ENCODE measurements at regions not wholly inside any gene's neighbourhood (a gene's known extent, or its start where the extent isn't known, plus 50 kb on each side); places are given as distances from the start of the nearest gene placed in this dataset.

DNA sequence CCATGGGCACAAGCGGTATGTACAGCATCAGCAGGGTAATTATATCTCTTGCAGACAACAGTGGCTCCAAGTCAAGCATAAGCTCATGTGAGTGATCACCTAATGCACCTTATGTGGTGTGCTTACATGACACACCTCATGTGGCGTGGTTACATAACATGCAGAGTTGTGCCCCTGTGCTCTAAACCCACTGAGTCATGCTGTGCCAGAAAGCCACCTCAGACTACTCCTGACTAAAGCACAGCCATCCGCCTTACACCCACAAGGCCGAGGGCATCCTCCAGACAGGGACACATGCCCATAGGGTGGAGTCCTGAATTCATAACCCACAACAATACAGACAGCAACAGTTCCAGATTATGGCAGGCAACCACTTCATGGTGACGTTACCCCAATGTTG, 163.7 kb upstream of the SLC30A5 start:
- TF ChIP-seq EZH2 (IDR thresholded peaks at IDR 0.05; ENCODE audit: borderline replicate concordance, low read length) = no peak
- TF ChIP-seq, protein P1, sequence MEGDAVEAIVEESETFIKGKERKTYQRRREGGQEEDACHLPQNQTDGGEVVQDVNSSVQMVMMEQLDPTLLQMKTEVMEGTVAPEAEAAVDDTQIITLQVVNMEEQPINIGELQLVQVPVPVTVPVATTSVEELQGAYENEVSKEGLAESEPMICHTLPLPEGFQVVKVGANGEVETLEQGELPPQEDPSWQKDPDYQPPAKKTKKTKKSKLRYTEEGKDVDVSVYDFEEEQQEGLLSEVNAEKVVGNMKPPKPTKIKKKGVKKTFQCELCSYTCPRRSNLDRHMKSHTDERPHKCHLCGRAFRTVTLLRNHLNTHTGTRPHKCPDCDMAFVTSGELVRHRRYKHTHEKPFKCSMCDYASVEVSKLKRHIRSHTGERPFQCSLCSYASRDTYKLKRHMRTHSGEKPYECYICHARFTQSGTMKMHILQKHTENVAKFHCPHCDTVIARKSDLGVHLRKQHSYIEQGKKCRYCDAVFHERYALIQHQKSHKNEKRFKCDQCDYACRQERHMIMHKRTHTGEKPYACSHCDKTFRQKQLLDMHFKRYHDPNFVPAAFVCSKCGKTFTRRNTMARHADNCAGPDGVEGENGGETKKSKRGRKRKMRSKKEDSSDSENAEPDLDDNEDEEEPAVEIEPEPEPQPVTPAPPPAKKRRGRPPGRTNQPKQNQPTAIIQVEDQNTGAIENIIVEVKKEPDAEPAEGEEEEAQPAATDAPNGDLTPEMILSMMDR (IDR thresholded peaks at IDR 0.05; ENCODE audit: low read length) = no peak
